Cardiac fibroblast (primary cell): ENCODE measurements at regions not wholly inside any gene's neighbourhood (a gene's known extent, or its start where the extent isn't known, plus 50 kb on each side); places are given as distances from the start of the nearest gene placed in this dataset.

Experiments
- DNase-seq, 2 donors: peaks; one replicate each; pipeline versions ENCODE4 v3.0.0 to v3.0.0-alpha.2; 2010; ENCODE audit warnings: low read depth in 2 of 2
- H3K4me3 ChIP-seq, 2 donors: replicated peaks in 1 of 2; 1 replicate in 1 of 2; 2 replicates in 1 of 2; pipeline ENCODE4 v1.5.1; 2011; ENCODE audit warnings: low read depth in 2 of 2, low read length in 2 of 2, mild to moderate bottlenecking in 2 of 2, moderate library complexity in 1 of 2
- TF ChIP-seq, protein P1 (sequence below): IDR thresholded peaks from one replicate; pipeline ENCODE4 v1.5.1; 2011; ENCODE audit warnings: low read depth, mild to moderate bottlenecking, low read length, inconsistent platforms

DNA sequence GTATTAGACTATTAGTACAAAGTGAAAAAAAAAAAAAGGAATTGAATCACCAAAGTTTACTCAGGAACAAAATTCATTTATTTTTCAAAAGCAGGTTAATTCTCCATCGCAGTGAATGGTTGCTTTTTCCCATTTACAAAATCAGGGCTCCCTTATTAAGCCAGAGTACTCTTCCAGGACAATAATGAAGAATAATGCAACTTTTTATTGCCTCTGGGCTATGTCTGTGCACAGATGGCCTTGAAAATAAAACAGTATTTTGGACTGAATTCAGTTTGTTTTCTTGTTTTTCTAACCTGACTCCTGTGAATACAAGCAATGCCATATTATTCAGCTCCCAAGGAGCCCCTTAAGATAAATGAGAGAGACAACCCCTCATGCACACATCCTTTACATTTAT lies 246.8 kb downstream of the KCNS3 start:
- no peak for DNase-seq
- TF ChIP-seq, protein P1, sequence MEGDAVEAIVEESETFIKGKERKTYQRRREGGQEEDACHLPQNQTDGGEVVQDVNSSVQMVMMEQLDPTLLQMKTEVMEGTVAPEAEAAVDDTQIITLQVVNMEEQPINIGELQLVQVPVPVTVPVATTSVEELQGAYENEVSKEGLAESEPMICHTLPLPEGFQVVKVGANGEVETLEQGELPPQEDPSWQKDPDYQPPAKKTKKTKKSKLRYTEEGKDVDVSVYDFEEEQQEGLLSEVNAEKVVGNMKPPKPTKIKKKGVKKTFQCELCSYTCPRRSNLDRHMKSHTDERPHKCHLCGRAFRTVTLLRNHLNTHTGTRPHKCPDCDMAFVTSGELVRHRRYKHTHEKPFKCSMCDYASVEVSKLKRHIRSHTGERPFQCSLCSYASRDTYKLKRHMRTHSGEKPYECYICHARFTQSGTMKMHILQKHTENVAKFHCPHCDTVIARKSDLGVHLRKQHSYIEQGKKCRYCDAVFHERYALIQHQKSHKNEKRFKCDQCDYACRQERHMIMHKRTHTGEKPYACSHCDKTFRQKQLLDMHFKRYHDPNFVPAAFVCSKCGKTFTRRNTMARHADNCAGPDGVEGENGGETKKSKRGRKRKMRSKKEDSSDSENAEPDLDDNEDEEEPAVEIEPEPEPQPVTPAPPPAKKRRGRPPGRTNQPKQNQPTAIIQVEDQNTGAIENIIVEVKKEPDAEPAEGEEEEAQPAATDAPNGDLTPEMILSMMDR = no peak
- no peak overlapping the region for H3K4me3 ChIP-seq

DNA sequence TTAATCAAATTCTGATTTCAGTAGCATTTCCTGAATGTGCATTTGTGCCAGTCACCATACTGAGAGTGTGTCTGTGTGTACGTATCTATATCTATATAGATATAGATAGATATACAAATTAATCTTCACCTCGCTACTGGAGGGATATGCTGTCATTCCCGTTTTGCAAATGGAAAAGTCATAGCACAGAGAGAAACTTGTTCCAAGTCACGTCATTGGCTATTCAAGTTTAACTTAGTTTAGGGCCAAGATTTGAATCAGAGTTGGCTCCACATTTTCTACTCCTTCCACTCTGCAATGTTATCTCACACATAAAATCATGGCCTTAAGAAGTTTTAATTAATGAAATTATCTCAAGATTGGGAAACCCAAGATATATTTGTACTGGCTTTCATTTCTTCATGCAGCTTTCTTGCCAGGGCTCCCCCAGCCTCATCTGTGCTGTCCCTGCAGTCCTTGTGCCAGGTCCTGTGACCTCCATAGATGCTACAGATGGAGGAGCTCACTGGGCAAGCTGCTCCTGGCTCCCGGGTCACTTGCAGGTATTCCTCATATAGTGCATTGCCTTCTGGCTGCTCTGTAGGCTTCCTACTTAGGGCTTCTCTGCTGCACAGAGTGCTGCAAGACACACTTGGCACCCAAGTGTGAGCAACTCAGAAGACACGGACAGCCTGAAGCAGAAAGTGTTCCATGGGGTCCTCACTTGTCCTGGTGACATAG lies 245.8 kb downstream of the KCNS3 start:
- no peak overlapping the region for H3K4me3 ChIP-seq
- TF ChIP-seq, protein P1 = no peak

DNA sequence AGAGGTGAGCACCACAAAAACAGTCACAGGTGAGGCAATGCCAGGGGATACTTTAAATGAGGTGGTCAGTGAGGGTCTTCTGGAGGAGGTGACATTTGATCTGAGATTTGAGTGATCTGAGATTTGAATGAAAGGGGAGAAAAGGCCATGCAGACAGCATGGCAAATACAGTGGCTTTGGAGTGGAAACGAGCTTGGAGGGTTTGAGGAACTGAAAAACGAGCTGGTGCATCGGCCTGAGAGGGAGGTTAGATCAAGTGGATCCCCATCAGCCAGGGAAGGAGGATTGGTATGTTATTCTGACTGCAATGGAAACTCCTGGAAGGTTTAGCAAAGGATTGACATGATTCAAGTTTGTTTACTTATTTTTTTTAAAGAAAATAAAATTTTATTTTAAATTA lies 245.1 kb downstream of the KCNS3 start:
- DNase-seq = no peak
- no peak overlapping the region for H3K4me3 ChIP-seq
- TF ChIP-seq, protein P1 = no peak

More for the DNA sequence above, 245.8 kb downstream of the KCNS3 start:
- no peak for DNase-seq

DNA sequence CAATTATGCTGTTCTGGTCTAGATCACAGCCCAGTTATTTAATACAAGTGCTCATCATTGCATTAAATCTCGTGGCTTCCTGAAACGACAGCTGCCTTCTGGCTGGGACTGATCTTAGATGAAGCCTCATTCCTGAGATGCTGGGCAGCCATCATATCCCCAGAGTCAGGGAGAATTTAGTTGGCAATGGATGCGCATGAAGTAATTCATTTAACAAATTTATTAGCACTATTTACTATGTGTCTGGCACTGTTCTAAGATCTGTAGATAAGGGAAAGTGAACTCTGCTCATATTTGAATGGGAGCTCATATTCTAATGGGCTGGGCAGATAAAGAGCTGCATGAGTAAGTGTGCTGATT lies 244.7 kb downstream of the KCNS3 start:
- TF ChIP-seq, protein P1 = no peak
- H3K4me3 ChIP-seq = no peak overlapping the region
- DNase-seq = no peak

DNA sequence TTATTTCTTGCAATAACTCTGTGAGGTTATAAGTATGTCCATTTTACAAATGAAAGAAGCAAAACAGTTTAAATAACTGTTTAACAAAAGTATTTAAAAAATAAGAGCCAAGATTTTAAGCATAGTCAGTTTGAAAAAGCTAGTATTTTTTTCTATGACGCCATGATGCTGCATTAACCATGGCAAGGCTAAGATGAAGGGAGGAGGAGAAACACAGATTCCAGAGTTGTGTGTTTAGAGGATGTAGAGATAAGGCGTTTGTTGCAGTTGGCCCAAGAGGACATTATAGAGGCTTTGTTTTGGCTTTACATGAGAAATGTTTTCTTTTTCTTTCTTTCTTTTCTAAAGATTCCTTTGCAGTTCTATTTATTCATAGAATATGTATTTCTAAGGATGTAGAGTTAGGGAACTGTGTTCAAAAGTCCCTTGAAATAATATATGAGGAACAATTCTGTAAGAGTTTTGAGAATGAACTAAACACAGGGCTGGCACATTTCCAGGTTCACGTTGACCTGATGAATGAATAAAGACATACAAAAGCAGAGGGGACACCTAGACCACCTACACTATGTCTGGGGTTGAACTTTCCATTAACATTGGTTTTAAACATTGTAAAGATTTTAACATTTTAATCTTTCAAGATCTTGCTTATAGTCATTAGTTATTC lies 244.2 kb downstream of the KCNS3 start:
- TF ChIP-seq, protein P1 = no peak
- H3K4me3 ChIP-seq = no peak overlapping the region
- DNase-seq = no peak

DNA sequence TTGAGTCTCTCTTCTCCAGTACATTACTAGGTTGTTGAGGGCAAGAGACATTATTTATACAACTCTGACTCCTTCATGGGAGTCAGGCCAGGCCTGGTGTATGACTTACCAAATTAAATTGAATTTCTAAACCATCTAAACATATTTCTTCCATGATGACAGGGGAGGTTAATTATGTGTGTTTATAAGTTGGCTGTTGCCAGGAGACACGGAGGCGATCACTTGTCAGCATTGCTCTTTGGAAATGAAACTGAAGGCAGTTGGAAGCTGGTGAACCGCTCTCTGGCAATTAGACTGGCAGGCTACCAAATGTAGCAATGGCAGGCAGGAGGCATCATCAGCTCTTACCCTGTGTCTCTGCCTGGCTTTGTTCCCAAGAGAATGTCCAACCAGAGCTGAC lies 241.4 kb downstream of the KCNS3 start:
- no peak overlapping the region for H3K4me3 ChIP-seq
- TF ChIP-seq, protein P1 = no peak
- DNase-seq = peak in 1 of 2 donors; percentile 38
